ENCODE measurements at regions not wholly inside any gene's neighbourhood (a gene's known extent, or its start where the extent isn't known, plus 50 kb on each side); places are given as distances from the start of the nearest gene placed in this dataset.

DNA sequence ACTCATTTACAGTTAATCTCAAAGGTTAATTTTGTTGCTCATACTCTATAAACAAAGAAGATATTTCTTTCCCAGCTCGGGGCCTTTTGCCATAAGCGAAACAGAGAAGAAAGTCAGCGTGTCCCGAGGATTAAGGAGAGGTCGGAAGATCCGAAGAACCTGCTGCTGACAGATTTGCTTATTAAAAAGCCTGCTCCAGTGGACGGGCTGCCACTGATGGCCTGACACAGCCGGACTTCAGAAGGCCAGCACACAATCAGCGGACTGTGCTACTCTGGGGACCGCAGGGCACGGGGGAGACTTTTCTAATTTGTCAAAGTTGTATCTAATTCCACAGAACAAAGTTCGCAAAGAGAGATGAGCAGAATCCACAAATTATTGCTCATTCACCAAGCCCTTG, 315.4 kb downstream of the ETAA1 start:
- no peak for TF ChIP-seq FOXM1 (IDR thresholded peaks at IDR 0.05; ENCODE audit: low read depth, low read length)
- TF ChIP-seq NFYA (IDR thresholded peaks at IDR 0.05; ENCODE audit: borderline replicate concordance, low read depth, low read length): no peak
- TF ChIP-seq, protein P1, sequence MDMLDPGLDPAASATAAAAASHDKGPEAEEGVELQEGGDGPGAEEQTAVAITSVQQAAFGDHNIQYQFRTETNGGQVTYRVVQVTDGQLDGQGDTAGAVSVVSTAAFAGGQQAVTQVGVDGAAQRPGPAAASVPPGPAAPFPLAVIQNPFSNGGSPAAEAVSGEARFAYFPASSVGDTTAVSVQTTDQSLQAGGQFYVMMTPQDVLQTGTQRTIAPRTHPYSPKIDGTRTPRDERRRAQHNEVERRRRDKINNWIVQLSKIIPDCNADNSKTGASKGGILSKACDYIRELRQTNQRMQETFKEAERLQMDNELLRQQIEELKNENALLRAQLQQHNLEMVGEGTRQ (IDR thresholded peaks at IDR 0.05; ENCODE audit: borderline replicate concordance, low read depth, low read length): no peak
- TF ChIP-seq NFIC (IDR thresholded peaks at IDR 0.05; ENCODE audit: low read depth, low read length): no peak
- TF ChIP-seq POLR2AphosphoS5 (IDR thresholded peaks at IDR 0.05; ENCODE audit: low read length): no peak
- TF ChIP-seq EZH2 (IDR thresholded peaks at IDR 0.05; ENCODE audit: borderline replicate concordance, control insufficient read depth, low read depth, low read length): no peak
- TF ChIP-seq, protein P2, sequence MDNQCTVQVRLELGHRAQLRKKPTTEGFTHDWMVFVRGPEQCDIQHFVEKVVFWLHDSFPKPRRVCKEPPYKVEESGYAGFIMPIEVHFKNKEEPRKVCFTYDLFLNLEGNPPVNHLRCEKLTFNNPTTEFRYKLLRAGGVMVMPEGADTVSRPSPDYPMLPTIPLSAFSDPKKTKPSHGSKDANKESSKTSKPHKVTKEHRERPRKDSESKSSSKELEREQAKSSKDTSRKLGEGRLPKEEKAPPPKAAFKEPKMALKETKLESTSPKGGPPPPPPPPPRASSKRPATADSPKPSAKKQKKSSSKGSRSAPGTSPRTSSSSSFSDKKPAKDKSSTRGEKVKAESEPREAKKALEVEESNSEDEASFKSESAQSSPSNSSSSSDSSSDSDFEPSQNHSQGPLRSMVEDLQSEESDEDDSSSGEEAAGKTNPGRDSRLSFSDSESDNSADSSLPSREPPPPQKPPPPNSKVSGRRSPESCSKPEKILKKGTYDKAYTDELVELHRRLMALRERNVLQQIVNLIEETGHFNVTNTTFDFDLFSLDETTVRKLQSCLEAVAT (IDR thresholded peaks at IDR 0.05): no peak
- TF ChIP-seq POLR2A (IDR thresholded peaks at IDR 0.05; ENCODE audit: low read depth, low read length): no peak
- TF ChIP-seq MYC (IDR thresholded peaks at IDR 0.05; ENCODE audit: insufficient read depth, insufficient read length, insufficient replicate concordance, low read length, severe bottlenecking): no peak
- no peak for TF ChIP-seq SRF (IDR thresholded peaks at IDR 0.05; ENCODE audit: low read depth in 2 of 2, low read length in 2 of 2)
- TF ChIP-seq, protein P3, sequence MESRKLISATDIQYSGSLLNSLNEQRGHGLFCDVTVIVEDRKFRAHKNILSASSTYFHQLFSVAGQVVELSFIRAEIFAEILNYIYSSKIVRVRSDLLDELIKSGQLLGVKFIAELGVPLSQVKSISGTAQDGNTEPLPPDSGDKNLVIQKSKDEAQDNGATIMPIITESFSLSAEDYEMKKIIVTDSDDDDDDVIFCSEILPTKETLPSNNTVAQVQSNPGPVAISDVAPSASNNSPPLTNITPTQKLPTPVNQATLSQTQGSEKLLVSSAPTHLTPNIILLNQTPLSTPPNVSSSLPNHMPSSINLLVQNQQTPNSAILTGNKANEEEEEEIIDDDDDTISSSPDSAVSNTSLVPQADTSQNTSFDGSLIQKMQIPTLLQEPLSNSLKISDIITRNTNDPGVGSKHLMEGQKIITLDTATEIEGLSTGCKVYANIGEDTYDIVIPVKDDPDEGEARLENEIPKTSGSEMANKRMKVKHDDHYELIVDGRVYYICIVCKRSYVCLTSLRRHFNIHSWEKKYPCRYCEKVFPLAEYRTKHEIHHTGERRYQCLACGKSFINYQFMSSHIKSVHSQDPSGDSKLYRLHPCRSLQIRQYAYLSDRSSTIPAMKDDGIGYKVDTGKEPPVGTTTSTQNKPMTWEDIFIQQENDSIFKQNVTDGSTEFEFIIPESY (IDR thresholded peaks at IDR 0.05): no peak
- no peak for TF ChIP-seq POLR2AphosphoS2 (IDR thresholded peaks at IDR 0.05; ENCODE audit: low read depth, low read length)

Measured in GM12878 (cell line).